Anterior cingulate cortex (tissue), 58 donors: ENCODE measurements at regions not wholly inside any gene's neighbourhood (a gene's known extent, or its start where the extent isn't known, plus 50 kb on each side); places are given as distances from the start of the nearest gene placed in this dataset.
A peak's percentile ranks its signal among the peaks of the same experiment; 100 is the strongest.

ENCODE experiments used
- DNase-seq, 58 donors: peaks; one replicate each; lab custom pipeline; 2025; lab: John Stamatoyannopoulos, UW

DNA sequence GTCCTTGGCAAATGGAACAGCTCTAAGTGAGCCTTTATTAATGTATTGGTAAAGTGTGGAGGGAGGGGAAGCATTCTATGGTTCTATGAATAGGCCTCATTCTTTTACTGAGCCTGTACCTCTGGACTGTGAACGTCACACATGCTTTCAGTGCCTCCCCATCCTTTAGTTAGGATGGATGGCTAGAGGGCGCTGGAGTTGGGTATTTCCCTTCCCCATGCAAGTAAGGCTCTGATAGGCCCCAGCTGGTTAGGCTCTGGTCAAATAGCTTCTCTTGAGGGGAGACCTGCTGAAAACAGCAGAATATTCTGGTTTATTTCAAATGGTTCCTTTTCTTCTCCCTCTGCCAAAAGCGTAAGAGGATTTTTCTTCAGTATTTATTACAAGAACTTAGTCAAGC lies 860.9 kb upstream of the MDGA2 start:
- DNase-seq, result no peak

DNA sequence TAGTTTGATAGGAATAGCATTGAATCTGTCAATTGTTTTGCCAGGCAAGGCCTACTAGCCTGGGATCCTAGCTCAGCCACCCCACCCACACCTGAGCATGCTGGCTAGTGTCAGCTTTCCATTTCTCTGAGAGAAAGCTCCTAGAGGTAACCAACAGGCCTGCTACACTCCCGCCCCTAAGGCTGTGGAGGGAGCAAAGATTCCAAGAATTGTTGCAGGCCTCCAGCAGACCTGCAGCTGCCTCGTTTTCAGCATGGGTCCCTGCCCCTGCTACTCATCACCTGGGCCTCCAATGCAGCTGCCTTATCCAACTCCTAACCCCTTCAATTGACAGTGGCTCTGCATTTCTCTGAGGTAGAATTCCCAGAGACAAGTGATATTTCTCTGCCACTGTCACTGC lies 852.4 kb upstream of the MDGA2 start:
- DNase-seq, result no peak

DNA sequence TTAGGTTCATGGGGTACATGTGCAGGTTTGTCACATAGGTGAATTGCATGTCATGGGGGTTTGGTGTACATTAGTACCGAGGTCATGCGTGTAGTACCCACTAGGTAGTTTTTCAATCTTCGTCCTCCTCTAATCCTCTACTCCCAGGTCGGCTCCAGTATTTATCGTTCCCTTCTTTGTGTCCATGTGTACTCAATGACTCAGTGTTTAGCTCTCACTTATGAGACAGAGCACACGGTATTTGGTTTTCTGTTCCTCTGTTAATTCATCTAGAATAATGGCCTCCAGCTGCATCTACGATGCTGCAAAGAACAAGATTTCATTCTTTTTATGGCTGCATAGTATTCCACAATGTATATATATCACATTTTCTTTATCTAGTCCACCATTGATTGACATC lies 850.9 kb upstream of the MDGA2 start:
- DNase-seq, result no peak

DNA sequence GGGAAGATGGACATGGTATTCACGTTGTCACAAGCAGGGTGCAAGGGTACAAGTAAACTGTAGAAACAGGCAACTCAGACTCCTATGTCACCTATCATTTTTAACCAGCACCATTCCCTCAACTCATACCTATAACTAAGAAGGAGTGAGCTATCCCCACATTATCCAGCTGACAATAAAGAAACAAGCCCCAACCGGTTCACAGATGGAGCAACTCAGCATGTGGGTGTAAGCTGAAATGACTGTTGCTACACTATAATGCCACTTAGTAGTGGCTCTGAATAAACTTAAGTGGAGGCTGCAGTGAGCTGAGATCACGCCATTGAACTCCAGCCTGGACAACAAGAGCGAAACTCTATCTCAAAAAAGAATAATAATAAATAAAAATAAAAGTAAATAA lies 829.5 kb upstream of the MDGA2 start:
- no peak for DNase-seq

DNA sequence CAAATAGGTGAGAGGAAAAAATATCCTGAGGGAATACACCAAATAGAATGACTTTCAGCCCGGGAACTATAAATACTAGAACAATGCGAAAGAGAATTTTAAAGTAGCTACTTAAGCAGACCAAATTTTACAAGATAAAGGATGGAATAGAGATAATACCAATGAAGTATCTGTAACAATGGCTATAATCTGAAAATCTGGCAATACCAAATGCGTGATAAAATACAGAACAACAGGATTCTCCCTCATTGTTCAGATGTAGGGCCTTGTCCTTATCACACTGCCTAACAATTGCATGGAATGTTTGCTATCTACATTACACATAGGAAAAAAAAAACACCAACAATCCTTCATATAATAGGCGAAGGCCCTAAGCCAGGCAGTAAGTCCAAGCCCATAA lies 815.4 kb upstream of the MDGA2 start:
- no peak for DNase-seq

DNA sequence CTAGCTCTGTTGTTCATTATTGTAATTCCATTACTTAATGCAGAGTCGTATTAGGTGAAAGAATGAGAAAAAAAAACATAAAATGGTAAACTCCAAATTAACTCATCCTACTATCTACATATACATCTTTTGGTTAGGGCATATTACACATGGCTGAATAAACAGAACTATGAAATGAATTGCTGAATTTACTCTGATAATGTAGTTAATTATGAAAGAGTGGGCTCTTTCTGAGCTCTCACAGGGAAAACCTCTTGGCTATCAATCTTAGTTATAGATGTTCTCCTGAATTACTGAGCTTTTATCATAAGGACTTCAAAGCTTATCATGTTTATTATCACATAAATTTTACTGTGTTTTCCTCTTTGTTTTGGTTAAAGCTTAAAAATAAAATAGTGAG lies 798.5 kb upstream of the MDGA2 start:
- DNase-seq, result no peak

DNA sequence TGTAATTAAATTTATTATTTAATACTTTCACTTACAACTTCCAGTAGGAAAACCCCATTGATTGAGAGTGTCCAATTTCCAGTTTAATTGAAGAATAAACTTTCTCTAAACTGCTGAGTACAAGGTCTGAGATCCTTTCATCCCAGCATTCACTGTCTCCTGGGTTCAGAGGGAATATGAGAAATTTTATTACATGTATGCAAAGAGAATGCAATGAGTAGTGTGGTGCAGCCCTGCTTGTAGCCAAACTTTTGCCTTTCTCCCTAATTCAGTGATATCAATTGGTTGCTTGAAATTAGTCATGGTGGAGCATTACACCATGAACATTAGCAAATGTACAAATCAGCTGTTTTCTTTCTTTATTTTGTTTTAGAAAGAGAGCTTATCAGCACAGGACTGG lies 780.6 kb upstream of the MDGA2 start:
- no peak for DNase-seq

DNA sequence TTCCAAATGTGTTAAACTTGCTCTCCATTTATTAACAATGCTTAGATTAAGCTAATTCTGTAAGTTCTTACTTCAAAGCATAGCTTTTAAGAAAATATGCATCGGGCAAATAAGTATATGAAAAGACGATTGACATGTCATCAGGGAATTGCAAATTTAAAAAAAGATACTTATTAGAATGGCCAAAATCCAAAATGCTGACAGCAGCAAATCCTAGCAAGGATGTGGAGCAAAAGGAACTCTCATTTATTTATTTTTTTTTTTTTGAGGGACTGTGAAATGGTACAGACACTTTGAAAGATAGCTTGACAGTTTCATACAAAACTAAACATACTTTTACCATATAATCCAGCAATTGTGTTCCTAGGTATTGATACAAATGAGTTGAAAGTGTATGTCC lies 779.5 kb upstream of the MDGA2 start:
- DNase-seq, result no peak

DNA sequence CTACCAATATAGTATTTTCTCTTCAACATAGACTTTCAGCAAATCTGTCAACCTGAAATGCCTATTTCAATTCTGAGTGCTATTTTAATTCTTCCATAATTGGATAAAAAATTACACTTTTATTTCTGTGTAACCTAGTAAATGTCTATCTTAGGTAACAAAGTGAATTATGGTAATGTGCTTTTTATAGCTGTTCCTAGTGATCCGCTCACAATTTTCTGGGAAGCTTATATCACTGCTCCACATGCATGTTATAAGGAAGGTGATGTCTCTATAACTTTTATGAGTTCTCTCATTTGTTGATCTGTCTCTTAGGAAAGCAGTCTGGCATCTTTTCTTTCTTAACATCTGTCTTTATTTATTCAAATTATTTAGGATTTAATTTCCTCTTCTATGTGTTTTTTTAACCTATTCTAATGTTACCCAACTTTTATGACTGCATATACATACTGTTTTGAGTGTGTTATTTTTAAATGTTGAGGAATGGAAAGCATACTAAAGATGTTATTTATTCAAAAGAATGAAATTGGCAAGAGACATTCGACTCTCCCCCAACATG lies 777.1 kb upstream of the MDGA2 start:
- no peak for DNase-seq

DNA sequence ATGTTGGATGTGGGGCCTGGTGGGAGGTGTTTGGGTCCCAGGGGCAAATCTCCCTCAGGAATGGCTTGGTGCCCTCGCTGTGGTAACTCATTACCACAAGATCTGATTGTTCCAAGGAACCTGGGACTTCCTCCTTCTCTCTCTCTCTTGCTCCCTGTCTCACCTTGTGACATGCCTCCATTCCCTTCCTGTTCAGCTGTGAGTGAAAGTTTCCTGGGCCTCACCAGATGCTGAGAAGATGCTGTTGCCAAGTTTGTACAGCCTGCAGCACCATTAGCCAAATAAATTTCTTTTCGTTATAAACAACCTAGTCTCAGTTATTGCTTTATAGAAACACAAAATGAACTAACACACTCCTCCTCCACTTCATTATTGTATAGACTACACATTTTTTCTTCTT lies 759.8 kb upstream of the MDGA2 start:
- no peak for DNase-seq

DNA sequence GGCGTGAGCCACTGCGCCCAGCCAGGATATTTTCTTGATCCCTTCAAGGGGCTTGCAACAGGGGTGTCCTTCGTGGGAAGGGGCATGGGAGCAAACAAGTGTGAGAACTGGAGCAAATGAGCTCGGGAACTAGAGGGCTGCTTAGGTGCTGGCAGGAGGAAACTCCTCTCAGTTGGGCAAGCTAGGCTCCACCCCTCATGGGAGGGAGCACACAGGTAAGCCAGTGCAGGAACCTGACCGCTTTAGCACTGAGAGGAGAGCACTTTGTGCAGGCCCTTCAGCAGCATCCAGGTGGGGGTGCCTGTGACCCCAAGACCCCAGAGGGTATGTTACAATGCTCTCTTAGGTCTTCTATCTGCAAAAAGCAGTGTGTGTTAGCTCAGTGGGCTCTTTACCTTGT lies 755.4 kb upstream of the MDGA2 start:
- DNase-seq, result no peak

DNA sequence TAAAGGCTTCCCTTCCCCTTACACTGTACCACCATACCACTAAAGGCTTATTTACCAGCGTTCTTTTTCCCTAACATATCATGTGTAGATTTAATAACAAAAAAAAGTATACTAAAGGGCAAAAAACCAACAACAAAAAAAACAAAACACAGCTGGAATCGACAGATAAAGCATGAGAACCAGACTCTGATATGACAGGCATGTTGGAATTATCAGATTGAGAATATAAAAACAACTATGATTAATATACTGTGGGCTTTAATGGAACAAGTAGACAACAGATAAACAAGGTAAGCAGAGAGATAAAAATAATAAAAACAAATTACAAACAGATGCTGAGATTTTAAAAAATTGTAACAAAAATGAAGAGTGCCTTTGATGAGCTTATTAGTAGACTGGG lies 754.1 kb upstream of the MDGA2 start:
- no peak for DNase-seq

DNA sequence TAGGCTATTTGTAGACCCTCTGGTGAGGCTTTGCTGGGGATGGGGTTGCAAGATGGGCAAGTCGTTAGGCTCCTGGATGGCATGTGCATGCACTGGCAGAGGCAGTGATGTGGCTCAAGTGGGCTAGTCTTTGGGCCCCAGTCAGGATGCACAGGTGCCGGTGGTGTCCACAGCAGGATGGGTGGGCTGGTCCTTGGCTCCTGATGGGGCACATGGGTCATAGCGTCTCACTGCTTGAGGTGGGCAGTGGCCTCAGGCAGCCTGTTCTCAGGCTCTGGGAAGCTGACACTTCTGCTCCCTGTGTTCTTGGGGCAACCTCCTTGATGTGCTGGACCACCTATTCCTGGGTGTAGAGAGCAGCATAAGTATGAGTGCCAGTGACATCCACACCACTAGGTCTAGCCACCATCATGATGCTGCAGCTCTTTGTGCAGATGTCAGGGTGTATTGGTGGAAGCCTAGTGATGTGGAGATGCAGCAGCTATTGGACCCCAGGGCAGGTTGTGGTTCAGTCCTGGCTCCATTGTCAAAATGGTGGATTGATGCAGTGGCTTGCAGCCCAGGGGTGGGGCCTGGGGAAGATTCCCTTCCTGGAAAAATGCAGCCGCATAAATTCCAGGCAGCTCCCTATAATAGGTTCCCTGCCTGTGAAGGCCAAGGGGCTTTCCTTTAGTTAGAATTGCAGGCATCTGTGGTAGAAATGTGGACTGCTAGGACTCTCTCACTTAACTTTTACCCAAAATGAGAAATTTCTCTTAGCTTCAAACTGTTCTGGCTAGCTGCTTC lies 742.5 kb upstream of the MDGA2 start:
- DNase-seq, result no peak

DNA sequence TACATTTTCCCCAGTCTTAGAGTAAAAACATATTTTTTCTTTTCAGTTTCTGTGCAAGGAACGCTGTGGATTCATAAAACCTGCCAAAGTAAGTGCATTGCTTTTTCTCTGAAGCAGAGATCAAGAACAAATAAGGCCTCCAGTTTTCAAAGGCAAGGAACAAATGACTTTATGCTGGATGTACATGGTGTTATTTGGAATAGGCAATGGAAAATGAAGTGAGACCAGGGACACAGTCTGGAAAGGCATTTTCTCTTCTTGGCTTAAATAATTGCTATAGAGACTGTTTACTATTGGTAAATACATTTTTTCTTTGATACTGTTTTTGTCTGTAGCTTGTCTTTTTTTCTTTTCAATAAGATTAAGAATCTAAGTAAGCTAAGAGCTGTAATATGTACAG lies 725.9 kb upstream of the MDGA2 start:
- DNase-seq, result no peak

DNA sequence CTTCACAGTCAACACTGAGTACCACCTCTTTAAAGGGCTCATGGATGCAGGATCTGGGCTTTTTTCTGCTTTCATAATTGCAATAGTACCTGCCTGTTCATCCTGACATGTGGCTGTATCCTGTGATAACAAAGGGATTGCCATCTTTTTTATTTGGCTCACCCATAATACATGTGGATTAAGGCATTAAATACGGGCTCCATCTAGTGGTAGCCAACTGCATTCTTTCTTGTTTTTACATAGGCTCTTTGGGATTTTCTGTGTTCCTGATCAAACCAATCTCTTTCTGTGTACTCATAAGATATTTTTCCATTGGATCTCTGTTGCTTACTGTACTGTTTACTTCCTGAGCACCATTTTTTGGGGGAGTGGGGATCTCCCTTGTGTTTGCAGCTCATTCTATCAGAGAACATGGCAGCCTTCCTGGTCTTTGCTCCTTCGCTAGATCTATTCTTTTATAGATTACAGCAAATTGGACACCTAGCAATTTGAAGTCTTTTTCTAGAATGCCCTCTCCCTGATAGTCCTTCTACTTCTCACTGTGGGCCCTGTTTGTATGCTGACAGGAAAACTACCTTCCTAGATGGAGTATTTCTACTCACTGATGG lies 723.4 kb upstream of the MDGA2 start:
- DNase-seq, result peak in 2 of 58 donors; percentile 1 to 36

DNA sequence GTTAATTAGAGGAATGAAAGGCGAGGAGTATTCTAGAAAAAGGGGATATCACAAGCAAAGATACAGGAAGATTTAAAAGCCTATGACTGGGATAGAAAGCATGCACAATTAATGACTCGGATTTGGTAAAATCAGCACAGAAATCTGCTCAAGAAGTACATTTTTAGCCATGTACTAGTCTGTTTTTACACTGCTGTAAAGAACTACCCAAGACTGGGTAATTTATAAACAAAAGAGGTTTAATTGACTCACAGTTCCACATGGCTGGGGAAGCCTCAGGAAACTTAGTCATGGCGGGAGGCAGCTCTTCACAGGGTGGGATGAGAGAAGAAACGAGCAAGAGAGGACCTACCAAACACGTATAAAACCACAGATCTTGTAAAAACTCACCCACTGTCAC lies 716.3 kb upstream of the MDGA2 start:
- no peak for DNase-seq

DNA sequence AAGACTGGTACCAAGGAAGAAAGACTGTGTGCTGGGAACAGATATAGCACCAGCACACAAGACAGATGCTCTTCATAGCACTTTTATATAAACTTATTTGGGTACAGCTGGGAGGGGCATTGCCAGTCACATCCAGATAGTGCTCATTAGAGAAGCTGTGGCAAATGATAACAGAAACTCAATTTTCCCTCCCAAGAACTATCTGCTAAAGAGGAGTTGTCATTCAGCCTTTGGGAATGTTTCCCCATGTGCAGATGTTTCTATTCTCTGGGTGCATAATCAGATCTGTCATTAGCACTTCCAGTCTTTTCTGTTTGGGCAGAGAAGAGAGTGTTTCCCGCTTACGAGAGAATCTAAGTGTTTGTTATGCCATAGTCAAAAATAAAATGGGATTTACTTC lies 714.9 kb upstream of the MDGA2 start:
- DNase-seq, result peak in 1 of 58 donors; percentile 0

DNA sequence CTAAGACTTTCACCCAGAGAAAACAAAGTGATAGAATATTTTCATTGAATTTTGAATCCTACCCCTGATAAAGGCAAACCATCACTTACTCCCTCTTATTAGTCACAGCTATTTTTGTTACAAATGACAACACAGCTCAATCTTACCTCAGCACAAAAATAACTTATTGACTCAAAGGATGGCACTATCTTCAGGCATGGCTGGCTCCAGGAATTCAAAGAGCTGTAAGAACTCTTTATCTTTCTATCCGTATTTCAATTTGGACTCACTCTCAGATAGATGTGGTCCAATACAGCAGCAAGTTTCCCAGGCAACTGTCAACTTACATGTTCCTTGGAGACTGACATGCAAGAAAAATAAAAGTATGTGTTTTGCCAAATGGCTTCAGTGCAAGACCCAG lies 709.4 kb upstream of the MDGA2 start:
- no peak for DNase-seq

DNA sequence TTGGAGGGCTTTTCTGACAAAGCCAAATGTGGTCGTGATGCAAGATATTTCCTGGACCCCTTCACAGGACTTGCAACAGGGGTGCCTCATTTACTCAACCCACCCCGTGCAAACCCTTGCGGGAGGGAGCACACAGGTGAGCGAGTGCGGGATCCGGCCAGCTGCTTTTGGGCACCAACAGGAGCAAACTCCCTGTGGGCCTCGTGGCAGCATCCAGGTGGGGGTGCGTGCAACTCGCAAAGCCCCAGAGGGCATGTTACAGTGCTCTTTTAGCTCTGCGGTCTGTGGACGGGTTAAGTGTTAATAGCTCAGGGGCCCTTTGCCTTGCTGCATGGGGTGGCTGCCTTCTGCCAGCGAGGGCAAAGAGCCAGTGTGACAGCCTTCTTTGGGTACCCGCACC lies 707.6 kb upstream of the MDGA2 start:
- no peak for DNase-seq

DNA sequence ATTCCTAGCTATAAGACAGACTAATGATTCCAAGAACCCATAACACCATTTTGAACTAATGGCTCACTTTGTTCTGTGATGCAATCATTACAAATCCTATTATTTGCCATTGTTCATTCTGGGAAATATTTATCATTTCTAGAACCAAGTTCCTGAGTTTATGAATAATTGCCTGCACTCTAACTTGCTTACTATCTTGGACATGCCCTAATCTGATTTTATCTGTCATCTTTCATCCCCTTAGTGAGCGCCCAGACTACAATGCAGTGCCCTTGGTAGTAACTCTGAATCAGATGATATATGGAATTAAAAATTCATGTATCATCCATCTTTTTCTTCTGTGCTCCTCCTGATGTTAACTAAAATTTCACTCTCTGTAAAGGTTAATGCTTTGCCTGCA lies 703.1 kb upstream of the MDGA2 start:
- DNase-seq, result no peak

DNA sequence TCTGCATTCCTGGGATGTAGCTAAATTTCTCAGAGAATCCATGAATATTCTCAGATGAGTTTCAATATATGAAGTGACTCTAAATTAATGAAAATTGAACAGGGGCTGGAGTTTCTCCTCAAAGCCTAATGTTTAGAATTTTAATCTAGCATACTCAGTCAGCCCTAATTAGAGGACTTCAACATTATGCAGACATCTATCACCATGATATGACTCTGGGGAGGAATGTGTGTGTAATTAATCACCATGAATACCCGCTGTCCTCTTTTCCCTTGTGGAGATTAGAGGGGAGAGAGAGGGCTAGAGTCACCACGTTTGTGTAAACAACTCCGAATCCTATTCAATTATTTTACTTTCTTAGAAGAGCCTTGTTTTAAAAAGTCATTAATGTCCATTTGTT lies 698.6 kb upstream of the MDGA2 start:
- no peak for DNase-seq

DNA sequence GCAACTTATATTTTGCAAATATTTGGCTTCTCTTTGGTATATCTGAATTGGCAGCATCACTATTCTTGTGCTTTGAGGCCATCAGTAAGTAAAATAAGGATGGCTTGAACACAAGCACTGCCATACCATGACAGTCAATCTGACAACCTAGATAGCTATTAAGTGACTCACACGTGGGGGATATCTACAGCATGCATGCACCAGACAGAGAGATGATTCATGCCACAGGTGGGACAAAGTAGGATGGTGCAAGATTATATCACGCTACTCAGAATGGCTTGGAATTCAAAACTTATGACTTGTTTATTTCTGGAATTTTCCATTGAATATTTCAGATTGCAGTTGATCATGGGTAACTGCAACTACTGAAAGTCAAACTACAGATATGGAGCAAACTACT lies 675.6 kb upstream of the MDGA2 start:
- no peak for DNase-seq
